ENCODE measurements at regions not wholly inside any gene's neighbourhood (a gene's known extent, or its start where the extent isn't known, plus 50 kb on each side); places are given as distances from the start of the nearest gene placed in this dataset.

DNA sequence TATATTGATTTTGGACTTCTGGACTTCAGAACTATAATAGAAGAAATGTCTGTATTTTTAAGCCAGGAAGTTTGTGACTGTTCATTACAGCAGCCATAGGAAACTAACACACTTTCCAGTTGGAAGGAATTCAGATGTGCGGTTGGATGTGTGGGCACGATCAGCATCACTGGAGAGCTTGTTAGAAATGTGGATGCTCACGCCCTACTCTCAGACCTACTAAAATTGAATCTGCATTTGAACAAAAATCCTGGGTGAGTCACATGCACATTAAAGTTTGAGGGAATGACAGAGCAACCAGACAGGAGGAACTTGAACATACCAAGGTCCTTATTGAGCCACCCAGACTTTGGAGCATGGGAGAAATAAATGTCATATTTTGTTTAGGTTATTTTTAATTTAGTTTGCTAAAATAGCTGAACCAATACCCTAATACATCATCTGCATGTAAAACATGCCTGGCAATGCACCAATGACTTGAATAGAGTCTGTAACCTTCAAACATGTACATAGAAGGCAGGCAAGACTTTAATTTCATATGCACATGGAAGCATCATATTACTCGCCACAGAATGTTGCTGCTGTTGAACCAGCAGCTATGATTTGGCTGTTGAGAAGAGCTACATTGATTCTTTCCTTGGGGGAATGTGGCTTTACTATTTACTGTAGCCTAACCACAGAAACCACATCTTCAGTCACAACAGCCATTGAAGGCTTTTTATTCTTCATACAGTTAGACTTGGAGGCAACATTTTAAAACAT is 346.2 kb downstream of the BARHL2 start:
- TF ChIP-seq, protein P1, sequence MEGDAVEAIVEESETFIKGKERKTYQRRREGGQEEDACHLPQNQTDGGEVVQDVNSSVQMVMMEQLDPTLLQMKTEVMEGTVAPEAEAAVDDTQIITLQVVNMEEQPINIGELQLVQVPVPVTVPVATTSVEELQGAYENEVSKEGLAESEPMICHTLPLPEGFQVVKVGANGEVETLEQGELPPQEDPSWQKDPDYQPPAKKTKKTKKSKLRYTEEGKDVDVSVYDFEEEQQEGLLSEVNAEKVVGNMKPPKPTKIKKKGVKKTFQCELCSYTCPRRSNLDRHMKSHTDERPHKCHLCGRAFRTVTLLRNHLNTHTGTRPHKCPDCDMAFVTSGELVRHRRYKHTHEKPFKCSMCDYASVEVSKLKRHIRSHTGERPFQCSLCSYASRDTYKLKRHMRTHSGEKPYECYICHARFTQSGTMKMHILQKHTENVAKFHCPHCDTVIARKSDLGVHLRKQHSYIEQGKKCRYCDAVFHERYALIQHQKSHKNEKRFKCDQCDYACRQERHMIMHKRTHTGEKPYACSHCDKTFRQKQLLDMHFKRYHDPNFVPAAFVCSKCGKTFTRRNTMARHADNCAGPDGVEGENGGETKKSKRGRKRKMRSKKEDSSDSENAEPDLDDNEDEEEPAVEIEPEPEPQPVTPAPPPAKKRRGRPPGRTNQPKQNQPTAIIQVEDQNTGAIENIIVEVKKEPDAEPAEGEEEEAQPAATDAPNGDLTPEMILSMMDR (IDR thresholded peaks at IDR 0.05): no peak
- no peak for TF ChIP-seq POLR2A (IDR thresholded peaks at IDR 0.05)
